Neural cell (in vitro differentiated cells): ENCODE measurements at regions not wholly inside any gene's neighbourhood (a gene's known extent, or its start where the extent isn't known, plus 50 kb on each side); places are given as distances from the start of the nearest gene placed in this dataset.

Experiments used
- H2AFZ ChIP-seq: fragments of 200-600, 300-800 bp; sonication (generic), shearing (Covaris generic); 2 replicates; pipeline ENCODE4 v1.6.0; 2014; ENCODE audit warnings: low read depth, mild to moderate bottlenecking, antibody characterized with exemption, low read length, moderate library complexity
- H3F3A ChIP-seq: fragments of 200-600 bp; shearing (Covaris generic); 2 replicates; pipeline ENCODE4 v1.6.1; 2016; ENCODE audit warnings: mild to moderate bottlenecking, moderate library complexity, mixed read lengths, antibody characterized with exemption, low read length; ENCODE audit not compliant: insufficient read depth, poor library complexity, severe bottlenecking
- H3K27ac ChIP-seq: fragments of 200-600, 300-800 bp; sonication (generic), shearing (Covaris generic); 2 replicates; pipeline ENCODE4 v1.5.1; 2014; ENCODE audit warnings: mild to moderate bottlenecking, low read length, moderate library complexity
- H3K27me3 ChIP-seq: fragments of 300-800, 200-600 bp; sonication (generic), shearing (Covaris generic); 2 replicates; pipeline ENCODE4 v1.6.0; 2014; ENCODE audit warnings: mild to moderate bottlenecking, low read depth, low read length, moderate library complexity; ENCODE audit not compliant: insufficient read depth
- H3K36me3 ChIP-seq: fragments of 300-800, 200-600 bp; sonication (generic), shearing (Covaris generic); 2 replicates; pipeline ENCODE4 v1.5.1; 2014; ENCODE audit warnings: mild to moderate bottlenecking, antibody characterized with exemption, low read length, moderate library complexity; ENCODE audit not compliant: insufficient read depth
- H3K4me2 ChIP-seq: fragments of 300-800, 200-600 bp; sonication (generic), shearing (Covaris generic); 2 replicates; pipeline ENCODE4 v1.6.0; 2014; ENCODE audit warnings: mild to moderate bottlenecking, low read length
- H3K4me3 ChIP-seq: fragments of 300-800, 200-600 bp; sonication (generic), shearing (Covaris generic); 2 replicates; pipeline ENCODE4 v1.5.1; 2014; ENCODE audit warnings: mild to moderate bottlenecking, low read length, moderate library complexity
- H3K79me2 ChIP-seq: fragments of 200-600 bp; shearing (Covaris generic); replicated peaks from 2 replicates; pipeline ENCODE4 v1.6.0; 2014; ENCODE audit warnings: mild to moderate bottlenecking, low read length, moderate library complexity; ENCODE audit not compliant: insufficient read depth
- H3K9ac ChIP-seq: fragments of 300-800, 200-600 bp; sonication (generic), shearing (Covaris generic); 2 replicates; pipeline ENCODE4 v1.6.1; 2016; ENCODE audit warnings: mild to moderate bottlenecking, low read length, mixed read lengths
- H3K9me2 ChIP-seq: fragments of 200-600 bp; shearing (Covaris generic); 2 replicates; pipeline ENCODE4 v1.6.1; 2016; ENCODE audit warnings: mild to moderate bottlenecking, low read length, mixed read lengths; ENCODE audit not compliant: insufficient read depth
- H3K9me3 ChIP-seq: fragments of 200-600, 300-800 bp; sonication (generic), shearing (Covaris generic); 2 replicates; pipeline ENCODE4 v1.6.1; 2016; ENCODE audit warnings: mild to moderate bottlenecking, mixed run types, low read length, moderate library complexity, mixed read lengths
- H4K20me1 ChIP-seq: fragments of 200-600 bp; shearing (Covaris generic); 2 replicates; pipeline ENCODE4 v1.6.1; 2016; ENCODE audit warnings: mild to moderate bottlenecking, mixed run types; ENCODE audit not compliant: insufficient read depth
- CTCF ChIP-seq: fragments of 450-650 bp; IDR thresholded peaks from 2 replicates; pipeline ENCODE4 v1.5.1; 2014; ENCODE audit warnings: antibody characterized with exemption, mild to moderate bottlenecking, moderate library complexity; ENCODE audit not compliant: poor library complexity, severe bottlenecking
- EP300 ChIP-seq: fragments of 450-650 bp; conservative IDR thresholded peaks from 2 replicates; pipeline ENCODE4 v1.6.1; 2014; ENCODE audit warnings: antibody characterized with exemption, mild to moderate bottlenecking, moderate library complexity; ENCODE audit not compliant: poor library complexity, severe bottlenecking
- EZH2 ChIP-seq: fragments of 200-600, 300-800 bp; shearing (Covaris generic), sonication (generic); IDR thresholded peaks from 2 replicates; pipeline ENCODE4 v1.6.1; 2014; ENCODE audit warnings: antibody characterized with exemption, low read length, borderline replicate concordance, mild to moderate bottlenecking; ENCODE audit not compliant: insufficient read depth, poor library complexity, severe bottlenecking
- MXI1 ChIP-seq: fragments of 450-650 bp; conservative IDR thresholded peaks from 2 replicates; pipeline ENCODE4 v1.6.1; 2014; ENCODE audit warnings: antibody characterized with exemption, mild to moderate bottlenecking; ENCODE audit not compliant: poor library complexity, severe bottlenecking
- POLR2AphosphoS5 ChIP-seq: IDR thresholded peaks from 2 replicates; pipeline ENCODE4 v1.6.1; 2012
- RAD21 ChIP-seq: fragments of 450-650 bp; conservative IDR thresholded peaks from 2 replicates; pipeline ENCODE4 v1.6.1; 2014; ENCODE audit warnings: antibody characterized with exemption, mild to moderate bottlenecking, moderate library complexity
- REST ChIP-seq: IDR thresholded peaks from 2 replicates; pipeline ENCODE4 v1.6.1; 2012; ENCODE audit warnings: borderline replicate concordance
- SMC3 ChIP-seq: fragments of 450-650 bp; conservative IDR thresholded peaks from 2 replicates; pipeline ENCODE4 v1.6.1; 2014; ENCODE audit warnings: antibody characterized with exemption, mild to moderate bottlenecking, moderate library complexity; ENCODE audit not compliant: poor library complexity
- TAF1 ChIP-seq: IDR thresholded peaks from 2 replicates; pipeline ENCODE4 v1.6.1; 2012; ENCODE audit warnings: low read depth

DNA sequence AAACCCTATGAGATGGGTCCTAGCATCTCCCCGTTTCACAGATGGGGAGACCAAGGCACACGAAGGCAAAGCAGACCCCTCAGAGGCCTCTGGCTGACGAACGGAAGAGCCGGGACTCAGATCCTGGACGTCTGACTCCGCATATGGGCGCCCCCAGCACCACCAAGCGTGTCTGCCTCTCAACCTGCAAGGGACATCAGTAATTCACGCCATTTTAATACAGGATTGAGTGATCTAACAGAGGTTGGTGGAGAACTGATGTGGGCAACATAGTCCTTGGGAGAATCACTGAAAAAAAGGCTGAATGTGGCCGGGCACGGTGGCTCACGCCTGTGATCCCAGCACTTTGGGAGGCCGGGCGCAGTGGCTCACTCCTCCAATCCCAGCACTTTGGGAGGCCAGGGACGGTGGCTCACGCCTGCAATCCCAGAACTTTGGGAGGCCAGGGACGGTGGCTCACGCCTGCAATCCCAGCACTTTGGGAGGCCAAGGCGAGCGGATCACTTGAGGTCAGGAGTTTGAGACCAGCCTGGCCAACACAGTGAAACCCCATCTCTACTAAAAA, 206.6 kb downstream of the DLL1 start:
- Histone ChIP-seq H3F3A (no peaks in the 10 kb centered on the region), H3K9me3 (no peaks in the 10 kb centered on the region), H3K4me3 (no peak overlapping the region), H3K27ac (no peak overlapping the region), H3K9me2 (no peaks in the 10 kb centered on the region), H3K27me3 (no peaks in the 10 kb centered on the region), H3K4me2 (no peak overlapping the region), H3K79me2 (no peaks in the 10 kb centered on the region), H3K36me3 (no peaks in the 10 kb centered on the region), H4K20me1 (no peaks in the 10 kb centered on the region), H3K9ac (no peak overlapping the region), H2AFZ (no peak overlapping the region)
- TF ChIP-seq SMC3 (no peak), TAF1 (no peak), REST (no peak), MXI1 (no peak), EZH2 (no peak), CTCF (no peak), RAD21 (no peak), POLR2AphosphoS5 (no peak), EP300 (no peak)

- Histone ChIP-seq H3F3A (no peaks in the 10 kb centered on the region), H4K20me1 (no peaks in the 10 kb centered on the region), H3K27me3 (no peaks in the 10 kb centered on the region), H3K79me2 (no peaks in the 10 kb centered on the region), H3K36me3 (no peaks in the 10 kb centered on the region), H2AFZ (no peak overlapping the region), H3K9me2 (no peaks in the 10 kb centered on the region), H3K9ac (no peak overlapping the region), H3K4me2 (no peak overlapping the region), H3K4me3 (no peak overlapping the region), H3K27ac (no peak overlapping the region), H3K9me3 (no peaks in the 10 kb centered on the region)
- no peak for TF ChIP-seq EZH2
- TF ChIP-seq POLR2AphosphoS5: no peak
- no peak for TF ChIP-seq SMC3
- no peak for TF ChIP-seq REST
- no peak for TF ChIP-seq MXI1
- no peak for TF ChIP-seq EP300
- no peak for TF ChIP-seq RAD21
- TF ChIP-seq CTCF: no peak
- no peak for TF ChIP-seq TAF1
Measured at GRCh38 chr6:170083236-170084051, 207.4 kb downstream of the DLL1 start.
